HepG2 (cell line): ENCODE measurements at regions not wholly inside any gene's neighbourhood (a gene's known extent, or its start where the extent isn't known, plus 50 kb on each side); places are given as distances from the start of the nearest gene placed in this dataset.

Source experiments
- FOXP1 ChIP-seq, 2 experiments: fragments of 450-650 bp in 1 of 2; IDR thresholded peaks; 2 replicates each; pipeline ENCODE4 v1.6.1; 2017 to 2018; ENCODE audit warnings: antibody characterized with exemption in 1 of 2
- GABPB1 ChIP-seq: IDR thresholded peaks from 2 replicates; pipeline ENCODE4 v1.6.1; 2016; ENCODE audit warnings: mild to moderate bottlenecking, missing genetic modification reagents, moderate library complexity, missing compliant biosample characterization
- KAT2B ChIP-seq: fragments of 150-350 bp; IDR thresholded peaks from 2 replicates; pipeline ENCODE4 v1.6.1; 2014; ENCODE audit warnings: low read depth, low read length, borderline replicate concordance
- KMT2B ChIP-seq: IDR thresholded peaks from 2 replicates; pipeline ENCODE4 v1.6.1; 2016; ENCODE audit warnings: missing genetic modification reagents, missing compliant biosample characterization
- NR3C1 ChIP-seq: sonication (generic); formaldehyde crosslinking; IDR thresholded peaks from 2 replicates; pipeline ENCODE4 v1.4.0; 2020; ENCODE audit warnings: missing genetic modification reagents
- RAD51 ChIP-seq: fragments of 450-650 bp; IDR thresholded peaks from 2 replicates; pipeline ENCODE4 v1.6.1; 2016; ENCODE audit warnings: borderline replicate concordance
- SP1 ChIP-seq, 2 experiments: fragments of 450-650 bp in 1 of 2; sonication (generic) in 1 of 2; formaldehyde crosslinking in 1 of 2; IDR thresholded peaks; 2 replicates each; pipeline versions ENCODE4 v1.4.0 to v1.6.1; 2016 to 2020; ENCODE audit warnings: missing genetic modification reagents in 1 of 2
- ZBTB34 ChIP-seq: sonication (generic); formaldehyde crosslinking; IDR thresholded peaks from 2 replicates; pipeline ENCODE4 v1.8.0; 2022; ENCODE audit warnings: mild to moderate bottlenecking, missing genetic modification reagents

GRCh38 chr7:31440511-31440910 lies 73.4 kb upstream of the ITPRID1 start:
- TF ChIP-seq RAD51 (no peak), SP1 (IDR thresholded peaks at IDR 0.05) (no peak), SP1 (CRISPR knock-in tag; IDR thresholded peaks at IDR 0.05) (no peak), ZBTB34 (CRISPR knock-in tag) (no peak), GABPB1 (CRISPR knock-in tag) (no peak), FOXP1 (IDR thresholded peaks at IDR 0.05) (no peak), FOXP1 (CRISPR knock-in tag; IDR thresholded peaks at IDR 0.05) (no peak), KAT2B (no peak), KMT2B (no peak), NR3C1 (CRISPR knock-in tag) (no peak)
